NCI-H187 (cell line): ENCODE measurements at regions not wholly inside any gene's neighbourhood (a gene's known extent, or its start where the extent isn't known, plus 50 kb on each side); places are given as distances from the start of the nearest gene placed in this dataset.

ENCODE experiments used
- DNase-seq, 2 experiments: peaks; one replicate each; lab custom pipeline; 2025; lab: John Stamatoyannopoulos, UW

DNA sequence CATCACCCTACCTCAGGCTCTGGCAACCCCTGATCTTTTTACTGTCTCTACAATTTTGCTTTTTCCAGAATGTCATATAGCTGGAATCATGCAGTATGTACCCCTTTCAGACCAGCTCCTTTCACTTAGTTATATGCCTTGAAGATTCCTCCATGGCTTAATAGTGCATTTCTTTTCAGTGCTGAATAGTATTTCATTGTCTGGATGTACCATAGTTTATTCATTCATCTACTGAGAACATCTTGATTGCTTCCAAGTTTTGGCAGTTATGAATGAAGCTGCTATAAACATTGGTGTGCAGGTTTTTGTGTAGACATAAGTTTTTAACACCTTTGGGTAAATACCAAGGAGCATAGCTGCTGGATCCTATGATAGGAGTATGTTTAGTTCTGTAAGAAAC, 50.8 kb upstream of the ANP32A start:
- no peak for DNase-seq

DNA sequence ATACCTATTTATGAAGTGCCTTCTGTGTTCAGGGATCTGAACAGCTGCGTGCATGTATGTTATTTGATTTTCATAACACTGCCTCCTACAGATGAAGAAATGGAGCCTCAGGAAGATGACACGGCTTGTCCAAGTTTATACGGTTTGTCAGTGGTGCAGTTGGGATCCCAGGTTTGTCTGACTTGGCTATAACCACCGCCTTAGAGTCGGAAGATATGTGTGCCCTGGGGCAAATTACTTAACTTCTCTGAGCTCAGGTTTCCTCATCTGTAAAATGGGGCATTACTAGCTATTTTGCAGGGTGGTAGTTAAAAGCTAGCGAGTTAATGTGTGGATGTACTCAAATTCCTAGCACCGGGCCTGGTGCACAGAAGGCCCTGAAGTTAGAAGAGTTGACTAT, 54.1 kb upstream of the ANP32A start:
- DNase-seq, result no peak

DNA sequence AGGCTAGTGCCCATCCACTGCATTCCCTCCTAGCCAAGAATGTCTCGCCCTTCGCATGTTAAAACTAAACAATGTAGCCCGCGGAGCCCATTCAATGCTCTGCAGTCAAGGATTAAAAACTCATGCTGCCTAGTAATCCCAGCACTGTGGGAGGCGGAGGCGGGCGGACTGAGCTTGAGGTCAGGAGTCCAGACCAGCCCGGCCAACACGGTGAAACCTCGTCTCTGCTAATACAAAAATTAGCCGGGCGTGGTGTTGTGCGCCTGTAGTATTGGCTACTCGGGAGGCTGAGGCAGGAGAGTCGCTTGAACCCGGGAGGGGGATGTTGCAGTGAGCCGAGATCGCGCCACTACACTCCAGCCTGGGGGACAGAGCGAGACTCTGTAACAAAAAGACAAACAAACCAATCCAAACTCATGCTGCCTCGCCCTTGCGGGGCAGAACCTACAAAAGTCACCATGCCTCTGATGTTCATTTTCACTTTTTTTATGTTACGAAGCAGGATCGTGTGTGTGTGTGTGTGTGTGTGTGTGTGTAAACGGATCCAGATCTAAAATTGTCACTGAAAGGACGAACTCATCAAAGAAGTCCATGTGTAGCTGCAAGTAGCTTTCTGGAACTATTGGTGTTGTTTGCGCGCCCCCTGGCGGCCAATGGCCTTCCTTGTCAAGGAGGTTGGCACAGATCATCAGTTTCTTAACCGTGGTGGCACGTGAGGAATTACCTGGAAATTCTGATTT, 54.8 kb upstream of the SPESP1 start:
- DNase-seq, result peak; percentile 79 to 87

DNA sequence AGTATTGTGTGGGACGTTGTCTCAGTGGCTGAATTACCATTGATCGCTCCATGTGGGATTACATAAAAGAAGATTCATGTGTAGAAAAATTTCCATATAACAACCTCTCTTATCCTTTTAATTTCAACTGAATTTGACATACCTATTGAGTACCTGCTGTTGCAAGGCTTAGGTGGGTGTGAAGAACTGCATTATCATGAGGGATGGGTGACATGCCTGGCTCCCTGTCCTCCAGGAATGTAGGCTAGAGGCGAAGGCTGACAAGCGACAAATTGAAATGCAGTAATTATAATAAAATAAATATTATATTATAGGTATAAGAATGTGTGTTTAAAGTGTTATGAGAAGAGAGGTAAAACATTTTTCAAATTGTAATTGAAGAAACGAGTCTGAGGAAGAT, 52.7 kb upstream of the SPESP1 start:
- DNase-seq, result no peak

DNA sequence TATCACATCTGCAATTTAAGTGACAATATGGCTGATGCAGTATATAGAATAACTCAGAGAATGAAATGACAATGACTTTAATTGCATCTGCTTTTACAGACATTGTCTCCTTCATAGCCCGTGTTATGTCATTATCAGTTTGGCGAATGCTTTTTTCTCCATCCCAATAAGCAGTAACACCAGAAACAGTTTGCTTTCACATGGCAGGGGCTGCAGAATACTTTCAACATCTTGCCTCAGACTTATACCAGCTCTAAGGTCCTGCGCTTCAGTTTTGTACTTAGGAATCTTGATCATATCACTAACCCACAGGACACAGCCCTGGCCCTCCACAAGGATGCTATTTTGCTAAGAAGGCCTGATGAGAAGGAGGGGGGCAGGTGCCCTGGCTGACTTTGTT, 49.9 kb upstream of the SPESP1 start:
- no peak for DNase-seq
